Adrenal gland (tissue), 5 donors: ENCODE measurements at regions not wholly inside any gene's neighbourhood (a gene's known extent, or its start where the extent isn't known, plus 50 kb on each side); places are given as distances from the start of the nearest gene placed in this dataset.

Experiments
- POLR2A ChIP-seq, 2 donors: fragments of 450-650 bp; IDR thresholded peaks; one replicate each; pipeline ENCODE4 v1.6.1; 2017; ENCODE audit warnings: antibody characterized with exemption in 2 of 2, mild to moderate bottlenecking in 2 of 2, moderate library complexity in 1 of 2
- TF ChIP-seq, protein P1 (sequence below), 6 experiments: fragments of 450-650 bp in 4 of 6; fragments of 200-600 bp in 2 of 6; sonication (generic) in 1 of 6; IDR thresholded peaks; 1 replicate in 5 of 6; 2 replicates in 1 of 6; pipeline versions ENCODE4 v1.5.1 to v1.8.0; 2016 to 2021; ENCODE audit warnings: antibody characterized with exemption in 6 of 6, mild to moderate bottlenecking in 2 of 6, moderate library complexity in 1 of 6
- donor health status: DM: no; HTN: no; CAD: no.

DNA sequence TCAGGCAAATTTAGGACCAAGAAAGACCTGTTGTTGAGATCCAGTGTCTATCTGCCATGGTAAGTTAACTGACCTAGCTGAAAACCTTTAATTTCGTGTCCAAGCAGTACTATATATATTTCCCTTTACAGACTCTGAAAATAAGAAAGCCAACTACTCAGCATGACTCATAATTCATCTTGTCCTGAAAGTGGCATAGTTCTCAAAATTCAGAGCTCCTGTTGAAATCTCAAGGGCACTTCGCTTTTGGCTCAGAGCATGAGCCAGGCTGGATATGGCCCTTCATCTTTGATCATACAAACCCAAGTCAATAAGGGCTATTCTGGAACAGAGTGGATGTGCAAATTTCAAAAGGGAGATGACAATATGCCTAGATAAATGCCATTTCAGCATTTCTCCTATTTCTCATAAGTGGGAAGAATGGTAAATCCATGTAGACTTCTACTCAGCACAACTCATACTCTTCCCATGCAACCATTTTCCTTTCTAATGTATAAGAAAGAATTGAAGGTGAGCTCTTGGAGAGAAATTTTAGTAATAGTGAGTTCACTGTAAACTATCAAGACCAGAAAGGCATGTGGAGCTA lies 567.9 kb upstream of the DAB2 start:
- TF ChIP-seq, protein P1, sequence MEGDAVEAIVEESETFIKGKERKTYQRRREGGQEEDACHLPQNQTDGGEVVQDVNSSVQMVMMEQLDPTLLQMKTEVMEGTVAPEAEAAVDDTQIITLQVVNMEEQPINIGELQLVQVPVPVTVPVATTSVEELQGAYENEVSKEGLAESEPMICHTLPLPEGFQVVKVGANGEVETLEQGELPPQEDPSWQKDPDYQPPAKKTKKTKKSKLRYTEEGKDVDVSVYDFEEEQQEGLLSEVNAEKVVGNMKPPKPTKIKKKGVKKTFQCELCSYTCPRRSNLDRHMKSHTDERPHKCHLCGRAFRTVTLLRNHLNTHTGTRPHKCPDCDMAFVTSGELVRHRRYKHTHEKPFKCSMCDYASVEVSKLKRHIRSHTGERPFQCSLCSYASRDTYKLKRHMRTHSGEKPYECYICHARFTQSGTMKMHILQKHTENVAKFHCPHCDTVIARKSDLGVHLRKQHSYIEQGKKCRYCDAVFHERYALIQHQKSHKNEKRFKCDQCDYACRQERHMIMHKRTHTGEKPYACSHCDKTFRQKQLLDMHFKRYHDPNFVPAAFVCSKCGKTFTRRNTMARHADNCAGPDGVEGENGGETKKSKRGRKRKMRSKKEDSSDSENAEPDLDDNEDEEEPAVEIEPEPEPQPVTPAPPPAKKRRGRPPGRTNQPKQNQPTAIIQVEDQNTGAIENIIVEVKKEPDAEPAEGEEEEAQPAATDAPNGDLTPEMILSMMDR (IDR thresholded peaks at IDR 0.05), result no peak
- TF ChIP-seq POLR2A (IDR thresholded peaks at IDR 0.05), result no peak
